ENCODE measurements at regions not wholly inside any gene's neighbourhood (a gene's known extent, or its start where the extent isn't known, plus 50 kb on each side); places are given as distances from the start of the nearest gene placed in this dataset.

DNA sequence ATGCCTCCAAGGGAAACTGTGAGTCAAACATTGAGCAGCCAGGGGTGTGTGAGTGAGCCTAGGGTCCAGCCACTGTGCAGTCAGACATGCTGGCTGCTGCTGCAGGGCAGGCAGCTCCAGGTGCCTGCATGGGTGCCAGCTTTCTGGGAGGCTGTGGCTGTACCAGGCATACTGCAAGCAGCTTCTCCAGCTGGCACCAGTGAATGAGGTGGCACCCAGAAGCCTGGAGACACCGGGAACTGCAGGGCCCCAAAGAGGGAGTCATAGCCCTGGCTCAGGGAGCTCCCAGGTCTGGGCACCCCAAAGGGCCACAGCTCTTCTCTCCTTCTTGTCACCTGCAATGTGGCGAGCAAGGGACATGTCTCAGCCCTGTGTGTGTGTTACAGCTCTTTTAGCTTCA is 283.2 kb downstream of the RPRM start:
- H3K79me2 ChIP-seq (ENCODE audit: low read depth), result no peaks in the 10 kb centered on the region

GRCh38 chr2:153189091-153189888 is 289.3 kb downstream of the RPRM start:
- H3K9me3 Mint-ChIP-seq, result peaks cover 6% of the 10 kb centered on the region
- no peak for DNase-seq (ENCODE audit: low spot score)
- no peak overlapping the region for H3K27ac ChIP-seq
- TF ChIP-seq, protein P1, sequence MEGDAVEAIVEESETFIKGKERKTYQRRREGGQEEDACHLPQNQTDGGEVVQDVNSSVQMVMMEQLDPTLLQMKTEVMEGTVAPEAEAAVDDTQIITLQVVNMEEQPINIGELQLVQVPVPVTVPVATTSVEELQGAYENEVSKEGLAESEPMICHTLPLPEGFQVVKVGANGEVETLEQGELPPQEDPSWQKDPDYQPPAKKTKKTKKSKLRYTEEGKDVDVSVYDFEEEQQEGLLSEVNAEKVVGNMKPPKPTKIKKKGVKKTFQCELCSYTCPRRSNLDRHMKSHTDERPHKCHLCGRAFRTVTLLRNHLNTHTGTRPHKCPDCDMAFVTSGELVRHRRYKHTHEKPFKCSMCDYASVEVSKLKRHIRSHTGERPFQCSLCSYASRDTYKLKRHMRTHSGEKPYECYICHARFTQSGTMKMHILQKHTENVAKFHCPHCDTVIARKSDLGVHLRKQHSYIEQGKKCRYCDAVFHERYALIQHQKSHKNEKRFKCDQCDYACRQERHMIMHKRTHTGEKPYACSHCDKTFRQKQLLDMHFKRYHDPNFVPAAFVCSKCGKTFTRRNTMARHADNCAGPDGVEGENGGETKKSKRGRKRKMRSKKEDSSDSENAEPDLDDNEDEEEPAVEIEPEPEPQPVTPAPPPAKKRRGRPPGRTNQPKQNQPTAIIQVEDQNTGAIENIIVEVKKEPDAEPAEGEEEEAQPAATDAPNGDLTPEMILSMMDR (IDR thresholded peaks at IDR 0.05), result no peak
- TF ChIP-seq EZH2 (IDR thresholded peaks at IDR 0.05) (no peak), EZH2phosphoT487 (IDR thresholded peaks at IDR 0.05) (no peak)
- H3K27me3 ChIP-seq, result no peaks in the 10 kb centered on the region
- H3K79me2 ChIP-seq (ENCODE audit: low read depth), result no peaks in the 10 kb centered on the region
- H3K4me1 Mint-ChIP-seq, result no peaks in the 10 kb centered on the region
- no peak overlapping the region for H3K4me3 Mint-ChIP-seq
- H2AFZ ChIP-seq (replicated peaks), result no peak overlapping the region
- no peaks in the 10 kb centered on the region for H3K9me3 ChIP-seq (ENCODE audit: low read depth)
- no peaks in the 10 kb centered on the region for H3K36me3 ChIP-seq
- H3K27ac Mint-ChIP-seq, result no peak overlapping the region
- H4K20me1 ChIP-seq (ENCODE audit: low read depth), result no peaks in the 10 kb centered on the region
- H3F3A ChIP-seq (ENCODE audit: low read depth), result no peaks in the 10 kb centered on the region
- H3K4me1 ChIP-seq, result no peaks in the 10 kb centered on the region
- H3K9ac ChIP-seq, result no peak overlapping the region
- H3K4me3 ChIP-seq, result no peak overlapping the region
- H3K4me2 ChIP-seq, result no peak overlapping the region
- no peaks in the 10 kb centered on the region for H3K27me3 Mint-ChIP-seq (ENCODE audit: insufficient read depth, low read depth)
- H3K36me3 Mint-ChIP-seq, result no peaks in the 10 kb centered on the region

More for the DNA sequence above, 283.2 kb downstream of the RPRM start:
- Histone ChIP-seq H3K4me3 (no peak overlapping the region), H3K9me3 (ENCODE audit: low read depth) (no peaks in the 10 kb centered on the region), H4K20me1 (ENCODE audit: low read depth) (no peaks in the 10 kb centered on the region), H3F3A (ENCODE audit: low read depth) (no peaks in the 10 kb centered on the region), H3K27me3 (no peaks in the 10 kb centered on the region), H2AFZ (replicated peaks) (no peak overlapping the region), H3K4me2 (no peak overlapping the region), H3K9ac (no peak overlapping the region), H3K4me1 (no peaks in the 10 kb centered on the region), H3K36me3 (no peaks in the 10 kb centered on the region), H3K27ac (no peak overlapping the region)
- H3K4me1 Mint-ChIP-seq, result no peaks in the 10 kb centered on the region
- TF ChIP-seq EZH2phosphoT487 (IDR thresholded peaks at IDR 0.05) (no peak), EZH2 (IDR thresholded peaks at IDR 0.05) (no peak)
- TF ChIP-seq, protein P1 (IDR thresholded peaks at IDR 0.05), result no peak
- H3K27ac Mint-ChIP-seq, result no peak overlapping the region
- no peaks in the 10 kb centered on the region for H3K9me3 Mint-ChIP-seq
- no peaks in the 10 kb centered on the region for H3K36me3 Mint-ChIP-seq
- peaks cover 2% of the 10 kb centered on the region for H3K27me3 Mint-ChIP-seq (ENCODE audit: insufficient read depth, low read depth)
- DNase-seq (ENCODE audit: low spot score), result no peak
- no peak overlapping the region for H3K4me3 Mint-ChIP-seq

GRCh38 chr2:153179808-153180207 is 298.8 kb downstream of the RPRM start:
- no peaks in the 10 kb centered on the region for H3K9me3 ChIP-seq (ENCODE audit: low read depth)
- no peaks in the 10 kb centered on the region for H4K20me1 ChIP-seq (ENCODE audit: low read depth)
- TF ChIP-seq EZH2 (IDR thresholded peaks at IDR 0.05), result no peak
- no peak for TF ChIP-seq EZH2phosphoT487 (IDR thresholded peaks at IDR 0.05)

DNA sequence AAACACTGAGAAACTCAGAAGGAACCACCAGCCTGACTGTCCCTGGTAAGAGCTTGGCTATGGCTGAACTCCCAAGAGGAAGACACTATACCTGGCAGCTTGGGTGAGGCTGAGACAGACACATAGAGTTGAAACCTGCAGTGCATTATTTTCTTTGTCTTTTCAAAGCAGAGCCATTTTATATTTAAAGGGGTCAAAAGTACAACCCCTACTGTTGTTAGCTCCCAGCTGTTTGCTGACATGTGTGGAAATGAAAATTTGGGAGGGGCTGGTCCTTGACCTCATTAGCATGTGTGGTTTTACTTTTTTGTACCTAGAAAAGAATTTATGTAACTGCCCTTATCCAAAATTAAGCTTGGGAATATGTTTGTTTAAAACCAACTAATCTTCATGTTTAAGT is 309.0 kb downstream of the RPRM start:
- Histone ChIP-seq H3K27me3 (no peaks in the 10 kb centered on the region), H4K20me1 (ENCODE audit: low read depth) (no peaks in the 10 kb centered on the region), H3K4me3 (no peak overlapping the region), H2AFZ (replicated peaks) (no peak overlapping the region), H3K36me3 (no peaks in the 10 kb centered on the region), H3K27ac (no peak overlapping the region), H3K4me2 (no peak overlapping the region), H3K9ac (no peak overlapping the region), H3F3A (ENCODE audit: low read depth) (no peaks in the 10 kb centered on the region), H3K79me2 (ENCODE audit: low read depth) (no peaks in the 10 kb centered on the region), H3K9me3 (ENCODE audit: low read depth) (no peaks in the 10 kb centered on the region), H3K4me1 (no peaks in the 10 kb centered on the region)
- H3K4me3 Mint-ChIP-seq, result no peak overlapping the region
- TF ChIP-seq, protein P1 (IDR thresholded peaks at IDR 0.05), result no peak
- TF ChIP-seq EZH2phosphoT487 (IDR thresholded peaks at IDR 0.05) (no peak), EZH2 (IDR thresholded peaks at IDR 0.05) (no peak)
- DNase-seq (ENCODE audit: low spot score), result no peak
- H3K27ac Mint-ChIP-seq, result peak overlapping the region; percentile 55
- H3K27me3 Mint-ChIP-seq (ENCODE audit: insufficient read depth, low read depth), result no peaks in the 10 kb centered on the region
- H3K4me1 Mint-ChIP-seq, result no peaks in the 10 kb centered on the region
- peaks cover under 1% of the 10 kb centered on the region for H3K9me3 Mint-ChIP-seq
- H3K36me3 Mint-ChIP-seq, result no peaks in the 10 kb centered on the region

More at GRCh38 chr2:153179808-153180207, 298.8 kb downstream of the RPRM start:
- DNase-seq (ENCODE audit: low spot score), result no peak
- Histone ChIP-seq H3K27me3 (no peaks in the 10 kb centered on the region), H3F3A (ENCODE audit: low read depth) (no peaks in the 10 kb centered on the region), H3K9ac (no peak overlapping the region), H3K79me2 (ENCODE audit: low read depth) (no peaks in the 10 kb centered on the region), H3K27ac (no peak overlapping the region), H3K4me2 (no peak overlapping the region), H3K36me3 (no peaks in the 10 kb centered on the region), H2AFZ (replicated peaks) (no peak overlapping the region), H3K4me3 (no peak overlapping the region), H3K4me1 (no peaks in the 10 kb centered on the region)
- Mint-ChIP-seq H3K4me1 (no peaks in the 10 kb centered on the region), H3K4me3 (no peak overlapping the region), H3K27me3 (ENCODE audit: insufficient read depth, low read depth) (no peaks in the 10 kb centered on the region), H3K27ac (no peak overlapping the region), H3K36me3 (no peaks in the 10 kb centered on the region), H3K9me3 (peaks cover under 1% of the 10 kb centered on the region)
